ENCODE measurements at regions not wholly inside any gene's neighbourhood (a gene's known extent, or its start where the extent isn't known, plus 50 kb on each side); places are given as distances from the start of the nearest gene placed in this dataset.

GRCh38 chr15:55017635-55018034, 179.1 kb downstream of the RSL24D1 start:
- DNase-seq: no peak

GRCh38 chr15:55016225-55016624, 180.5 kb downstream of the RSL24D1 start:
- no peak for DNase-seq

GRCh38 chr15:55015093-55015445, 181.7 kb downstream of the RSL24D1 start:
- no peak for DNase-seq

- no peak for DNase-seq
Observed at GRCh38 chr15:55014391-55015092, 182.2 kb downstream of the RSL24D1 start.

GRCh38 chr15:55008421-55008820, 188.3 kb downstream of the RSL24D1 start:
- DNase-seq: no peak

GRCh38 chr15:55007561-55007960, 189.2 kb downstream of the RSL24D1 start:
- DNase-seq: no peak

- no peak for DNase-seq
Observed at GRCh38 chr15:55005679-55006078, 191.1 kb downstream of the RSL24D1 start.

GRCh38 chr15:55003965-55004873, 192.5 kb downstream of the RSL24D1 start:
- no peak for DNase-seq

GRCh38 chr15:54998661-54999060, 198.1 kb downstream of the RSL24D1 start:
- DNase-seq: no peak

- no peak for DNase-seq
Observed at GRCh38 chr15:54990793-54991192, 205.9 kb downstream of the RSL24D1 start.

GRCh38 chr15:54987881-54988280, 208.9 kb downstream of the RSL24D1 start:
- DNase-seq: no peak

- no peak for DNase-seq
Observed at GRCh38 chr15:54979964-54980363, 216.8 kb downstream of the RSL24D1 start.

GRCh38 chr15:54962637-54963036, 234.1 kb downstream of the RSL24D1 start:
- DNase-seq: no peak

- no peak for DNase-seq
Observed at GRCh38 chr15:54960266-54960665, 236.5 kb downstream of the RSL24D1 start.

GRCh38 chr15:54941417-54941816, 255.3 kb downstream of the RSL24D1 start:
- no peak for DNase-seq

- no peak for DNase-seq
Observed at GRCh38 chr15:54917312-54917711, 279.4 kb downstream of the RSL24D1 start.

GRCh38 chr15:54915380-54915779, 281.4 kb downstream of the RSL24D1 start:
- no peak for DNase-seq

GRCh38 chr15:54884312-54884711, 312.4 kb downstream of the RSL24D1 start:
- no peak for DNase-seq

GRCh38 chr15:54859982-54860381, 336.8 kb downstream of the RSL24D1 start:
- no peak for DNase-seq

- no peak for DNase-seq
Observed at GRCh38 chr15:54854667-54855066, 342.1 kb downstream of the RSL24D1 start.

- DNase-seq: no peak
Observed at GRCh38 chr15:54850101-54850500, 346.6 kb downstream of the RSL24D1 start.

- no peak for DNase-seq
Observed at GRCh38 chr15:54843006-54843405, 353.7 kb downstream of the RSL24D1 start.

GRCh38 chr15:54841701-54842305, 354.9 kb downstream of the RSL24D1 start:
- no peak for DNase-seq

Data from DMS 273 treated with DMSO at 0.1 percent for 48 hours (cell line).